ENCODE measurements at regions not wholly inside any gene's neighbourhood (a gene's known extent, or its start where the extent isn't known, plus 50 kb on each side); places are given as distances from the start of the nearest gene placed in this dataset.

DNA sequence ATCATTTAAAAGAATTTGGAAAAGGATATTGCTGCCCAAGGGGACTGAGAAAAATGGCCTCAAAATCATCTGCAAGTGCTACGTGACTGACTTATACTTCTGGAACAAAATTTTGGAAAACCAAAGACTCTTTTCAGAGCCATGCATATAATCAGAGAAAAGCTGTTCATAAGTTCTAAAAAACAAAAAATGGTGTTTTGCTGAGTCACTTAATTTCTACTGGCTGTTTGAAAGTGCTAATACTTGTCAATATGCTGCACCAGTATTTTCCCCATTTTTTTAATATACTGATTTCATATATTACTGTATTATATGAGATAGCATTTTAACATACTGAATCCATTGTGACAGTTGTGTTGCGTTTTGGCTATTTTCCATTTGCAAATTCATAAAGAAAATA lies 61.5 kb upstream of the ZMAT1 start:
- TF ChIP-seq, protein P1, sequence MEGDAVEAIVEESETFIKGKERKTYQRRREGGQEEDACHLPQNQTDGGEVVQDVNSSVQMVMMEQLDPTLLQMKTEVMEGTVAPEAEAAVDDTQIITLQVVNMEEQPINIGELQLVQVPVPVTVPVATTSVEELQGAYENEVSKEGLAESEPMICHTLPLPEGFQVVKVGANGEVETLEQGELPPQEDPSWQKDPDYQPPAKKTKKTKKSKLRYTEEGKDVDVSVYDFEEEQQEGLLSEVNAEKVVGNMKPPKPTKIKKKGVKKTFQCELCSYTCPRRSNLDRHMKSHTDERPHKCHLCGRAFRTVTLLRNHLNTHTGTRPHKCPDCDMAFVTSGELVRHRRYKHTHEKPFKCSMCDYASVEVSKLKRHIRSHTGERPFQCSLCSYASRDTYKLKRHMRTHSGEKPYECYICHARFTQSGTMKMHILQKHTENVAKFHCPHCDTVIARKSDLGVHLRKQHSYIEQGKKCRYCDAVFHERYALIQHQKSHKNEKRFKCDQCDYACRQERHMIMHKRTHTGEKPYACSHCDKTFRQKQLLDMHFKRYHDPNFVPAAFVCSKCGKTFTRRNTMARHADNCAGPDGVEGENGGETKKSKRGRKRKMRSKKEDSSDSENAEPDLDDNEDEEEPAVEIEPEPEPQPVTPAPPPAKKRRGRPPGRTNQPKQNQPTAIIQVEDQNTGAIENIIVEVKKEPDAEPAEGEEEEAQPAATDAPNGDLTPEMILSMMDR (conservative IDR thresholded peaks at IDR 0.05; ENCODE audit: low read depth, low read length) = no peak
- no peak for TF ChIP-seq EZH2phosphoT487 (IDR thresholded peaks at IDR 0.05; ENCODE audit: borderline replicate concordance, low read length)
- no peak for TF ChIP-seq EZH2 (IDR thresholded peaks at IDR 0.05; ENCODE audit: low read length, unreplicated experiment)
- Histone ChIP-seq H3K9ac (ENCODE audit: low read length) (no peak overlapping the region), H4K20me1 (ENCODE audit: low read length) (no peaks in the 10 kb centered on the region), H3K9me3 (ENCODE audit: low read length) (no peaks in the 10 kb centered on the region), H3K36me3 (ENCODE audit: low read depth, low read length) (no peaks in the 10 kb centered on the region), H3K27me3 (ENCODE audit: low read length) (no peaks in the 10 kb centered on the region), H3K4me1 (ENCODE audit: insufficient read depth, low read length) (no peaks in the 10 kb centered on the region), H3K4me3 (ENCODE audit: low read length) (no peak overlapping the region), H3K4me2 (ENCODE audit: low read length) (no peak overlapping the region), H3F3A (ENCODE audit: low read length, unreplicated experiment) (no peaks in the 10 kb centered on the region), H2AFZ (ENCODE audit: low read length) (no peak overlapping the region), H3K27ac (ENCODE audit: low read length) (no peak overlapping the region), H3K9me2 (replicated peaks; ENCODE audit: low read length) (no peaks in the 10 kb centered on the region), H3K79me2 (ENCODE audit: low read length) (no peaks in the 10 kb centered on the region)
- BruUV-seq (replicated peaks) = no TSS peak
- no peak for DNase-seq
- no peak for ATAC-seq
- intact Hi-C loops (cut with micrococcal nuclease) = no loop called here
- ChIA-PET POLR2A (ENCODE audit: unreplicated experiment) (no interaction called here), CTCF (no interaction called here)

- Histone ChIP-seq H4K20me1 (ENCODE audit: low read length) (no peaks in the 10 kb centered on the region), H3K27me3 (ENCODE audit: low read length) (no peaks in the 10 kb centered on the region), H3K79me2 (ENCODE audit: low read length) (no peaks in the 10 kb centered on the region), H3K9me2 (replicated peaks; ENCODE audit: low read length) (no peaks in the 10 kb centered on the region), H3K4me1 (ENCODE audit: insufficient read depth, low read length) (no peaks in the 10 kb centered on the region), H3K27ac (ENCODE audit: low read length) (no peak overlapping the region), H3K4me3 (ENCODE audit: low read length) (no peak overlapping the region), H3F3A (ENCODE audit: low read length, unreplicated experiment) (no peaks in the 10 kb centered on the region), H3K9me3 (ENCODE audit: low read length) (no peaks in the 10 kb centered on the region), H3K4me2 (ENCODE audit: low read length) (no peak overlapping the region), H3K9ac (ENCODE audit: low read length) (no peak overlapping the region), H2AFZ (ENCODE audit: low read length) (no peak overlapping the region), H3K36me3 (ENCODE audit: low read depth, low read length) (no peaks in the 10 kb centered on the region)
- TF ChIP-seq EZH2phosphoT487 (IDR thresholded peaks at IDR 0.05; ENCODE audit: borderline replicate concordance, low read length) (no peak), EZH2 (IDR thresholded peaks at IDR 0.05; ENCODE audit: low read length, unreplicated experiment) (no peak)
- TF ChIP-seq, protein P1 (conservative IDR thresholded peaks at IDR 0.05; ENCODE audit: low read depth, low read length) = no peak
- no peak for DNase-seq
- ChIA-PET POLR2A (ENCODE audit: unreplicated experiment) (no interaction called here), CTCF (no interaction called here)
- intact Hi-C loops (cut with micrococcal nuclease) = no loop called here
- BruUV-seq (replicated peaks) = no TSS peak
- ATAC-seq = no peak
Observed at GRCh38 chrX:101986586-101986985, 54.8 kb upstream of the ZMAT1 start.
